HG02678 (cell line): ENCODE measurements at regions not wholly inside any gene's neighbourhood (a gene's known extent, or its start where the extent isn't known, plus 50 kb on each side); places are given as distances from the start of the nearest gene placed in this dataset.
"Not testable (repeated sequence)": the region's sequence is repeated elsewhere in the genome, so short reads cannot be mapped to it uniquely, and the experiment has no call there.

Source experiments
- ATAC-seq: cut with Tn5 transposase; IDR thresholded peaks from one replicate; pipeline ENCODE4 v1.9.1; 2021; ENCODE audit warnings: mild to moderate bottlenecking, moderate library complexity; ENCODE audit not compliant: unreplicated experiment

DNA sequence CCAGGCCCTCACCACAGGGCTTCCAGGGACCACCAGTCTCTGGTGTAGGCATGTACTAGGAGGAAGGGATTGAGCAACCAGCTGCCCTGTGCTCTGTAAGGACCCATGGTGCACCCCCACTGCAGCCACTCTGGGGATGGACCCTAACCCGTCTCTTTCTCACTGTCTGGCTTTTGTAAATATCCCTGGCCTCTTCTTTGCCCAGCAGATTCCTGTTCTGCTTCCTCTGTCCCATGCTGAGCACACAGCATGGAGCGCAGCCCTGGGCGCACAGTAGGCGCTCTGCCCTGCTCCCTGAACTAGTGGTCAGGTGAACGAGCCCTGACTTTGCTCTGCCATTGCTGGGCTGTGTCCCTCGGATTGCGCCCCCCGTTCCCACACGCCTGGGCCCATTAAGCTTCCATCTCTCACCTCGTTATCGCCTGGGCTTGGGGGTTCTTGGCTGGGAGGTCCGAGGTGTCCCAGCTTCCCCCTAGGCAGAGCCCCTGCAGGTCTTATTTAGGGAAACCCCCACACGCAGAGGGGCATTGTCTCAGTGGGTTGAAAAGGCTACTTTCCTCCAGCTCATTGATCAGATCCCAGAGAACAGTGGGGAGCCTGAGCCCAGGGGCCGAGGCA, 162.1 kb downstream of the MYCN start:
- no peak for ATAC-seq

GRCh38 chr2:16101196-16101595, 160.8 kb downstream of the MYCN start:
- no peak for ATAC-seq

DNA sequence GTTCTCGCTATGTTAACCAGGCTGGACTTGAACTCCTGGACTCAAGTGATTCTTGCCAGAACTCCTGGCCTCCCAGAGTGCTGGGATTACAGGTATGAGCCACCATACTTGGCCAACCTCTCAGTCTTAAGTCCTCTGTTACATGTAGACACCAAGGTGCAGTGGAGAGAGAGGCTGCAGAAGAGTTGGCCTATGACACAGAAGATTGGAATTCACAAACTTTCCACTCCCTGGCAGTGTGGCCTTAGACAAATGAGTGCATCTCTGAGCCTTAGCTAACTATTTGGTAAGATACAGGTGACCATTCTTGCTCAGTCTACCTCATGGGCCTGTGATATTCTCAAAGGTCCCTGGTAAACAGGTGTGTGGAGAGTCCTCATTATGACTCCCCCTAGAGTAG, 159.7 kb downstream of the MYCN start:
- no peak for ATAC-seq

GRCh38 chr2:16099326-16099725, 159.0 kb downstream of the MYCN start:
- no peak for ATAC-seq

DNA sequence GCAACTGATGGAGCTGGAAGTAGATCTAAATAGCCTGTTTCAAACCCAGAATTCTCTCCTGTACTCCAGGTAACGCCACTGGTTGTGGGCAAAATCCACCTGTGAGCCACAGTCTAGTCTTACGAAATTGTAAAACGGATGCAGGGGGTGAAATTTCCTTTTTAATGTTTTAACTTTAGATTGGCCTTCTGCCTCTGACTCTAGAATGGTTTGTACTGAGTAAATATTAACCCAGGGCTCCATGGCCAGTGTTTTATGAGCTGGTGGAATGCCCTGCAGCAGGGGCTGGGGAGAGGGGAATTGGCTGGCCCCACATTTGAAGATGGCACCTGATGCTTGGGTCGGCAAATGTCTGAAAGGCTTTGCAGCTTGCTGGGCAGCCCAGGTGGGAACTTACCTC, 156.6 kb downstream of the MYCN start:
- no peak for ATAC-seq

GRCh38 chr2:16095483-16095882, 155.1 kb downstream of the MYCN start:
- not testable (repeated sequence) for ATAC-seq

- no peak for ATAC-seq
Observed at GRCh38 chr2:16094811-16095210, 154.5 kb downstream of the MYCN start.

DNA sequence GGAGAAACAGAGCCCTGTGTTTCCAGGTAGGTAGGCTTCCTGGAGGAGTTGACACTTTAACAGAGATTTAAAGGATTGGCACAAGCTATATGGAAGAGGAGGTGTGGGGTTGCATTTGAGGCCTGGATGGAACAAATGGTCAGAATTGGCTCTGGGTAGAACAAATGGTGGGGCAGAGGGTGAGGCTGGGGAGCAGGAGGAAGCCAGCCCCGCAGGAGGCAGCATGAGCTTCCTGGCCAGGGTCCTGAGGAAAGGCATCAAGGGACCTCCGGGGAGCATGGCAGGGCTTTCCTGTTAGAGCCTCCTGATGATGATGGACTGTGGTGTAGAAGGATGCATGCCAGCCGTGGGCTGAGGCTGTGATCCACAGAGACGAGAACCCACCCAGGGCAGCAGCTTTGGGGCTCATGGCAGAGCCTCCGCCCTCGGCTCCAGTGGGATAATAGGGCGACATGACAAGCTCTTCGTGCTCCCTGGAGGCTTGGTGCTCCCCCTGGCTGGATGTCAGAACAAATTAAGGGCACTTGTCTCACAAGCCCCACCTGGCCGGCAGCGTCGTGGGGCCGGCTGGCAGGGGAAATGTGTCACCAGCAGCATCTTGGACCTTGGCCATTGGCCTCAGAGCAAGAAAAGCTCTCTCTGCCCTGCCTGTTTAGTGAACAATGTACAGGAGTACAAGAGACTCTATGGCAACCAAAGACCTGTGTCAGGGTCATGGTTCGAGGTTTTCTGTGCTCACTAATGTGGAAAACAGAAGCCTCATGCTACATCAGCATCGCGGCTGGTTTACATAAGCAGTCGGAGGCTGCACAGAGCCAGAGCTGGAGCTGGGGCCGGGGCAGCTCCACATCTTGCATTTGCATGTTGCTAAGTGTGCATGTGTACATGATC, 153.5 kb downstream of the MYCN start:
- no peak for ATAC-seq

GRCh38 chr2:16092861-16093638, 152.7 kb downstream of the MYCN start:
- no peak for ATAC-seq

DNA sequence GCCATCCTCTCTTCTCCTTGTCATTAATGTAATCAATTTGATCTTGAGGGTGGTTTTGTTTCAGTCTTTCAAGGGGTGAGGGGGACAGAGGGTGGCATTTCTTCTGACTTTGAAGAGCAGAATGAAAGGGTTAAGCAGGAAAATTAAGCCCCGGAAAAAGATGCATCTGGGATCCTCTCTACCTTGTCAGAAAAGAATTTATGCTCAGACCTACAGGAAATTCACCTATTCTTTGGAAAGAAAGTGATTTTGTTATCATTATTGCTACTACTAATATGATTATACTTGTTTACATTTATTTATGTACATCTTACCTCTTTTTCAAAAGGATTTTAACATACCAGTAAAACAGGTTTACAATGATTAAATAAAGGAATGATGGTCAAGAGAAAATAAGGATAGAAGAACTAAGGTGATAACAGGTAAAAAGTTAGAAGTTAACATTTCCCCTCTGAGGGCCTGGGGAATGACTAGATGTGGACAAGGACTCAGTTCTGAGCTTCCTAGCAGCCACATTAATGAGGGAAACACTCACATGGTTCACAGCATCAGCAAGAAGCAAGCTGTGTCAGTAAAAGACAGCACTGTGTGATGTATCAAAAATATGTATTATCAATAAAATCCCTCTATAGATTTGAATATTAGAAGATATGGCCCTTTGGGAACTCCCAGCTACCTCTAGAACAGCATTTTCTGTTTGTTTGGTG, 151.4 kb downstream of the MYCN start:
- ATAC-seq: no peak

- ATAC-seq: no peak
Observed at GRCh38 chr2:16090650-16091575, 150.6 kb downstream of the MYCN start.

- ATAC-seq: not testable (repeated sequence)
Observed at GRCh38 chr2:16089491-16089890, 149.1 kb downstream of the MYCN start.

DNA sequence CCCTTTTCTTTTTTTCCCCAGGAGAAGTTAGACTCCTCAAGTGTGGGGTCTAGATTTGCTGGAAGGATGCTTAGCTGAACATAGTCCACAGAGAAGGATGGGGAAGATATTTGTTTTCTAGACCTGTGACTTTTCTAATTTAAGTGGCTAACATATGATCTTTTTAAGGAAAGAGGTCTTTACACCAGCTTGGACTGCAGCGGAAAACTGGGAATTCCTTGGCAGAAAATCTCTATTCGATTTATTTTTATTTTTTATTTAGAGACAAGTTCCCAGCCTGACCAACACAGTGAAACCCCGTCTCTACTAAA, 148.4 kb downstream of the MYCN start:
- ATAC-seq: no peak

GRCh38 chr2:16088035-16088801, 147.9 kb downstream of the MYCN start:
- ATAC-seq: no peak

GRCh38 chr2:16086136-16086535, 145.8 kb downstream of the MYCN start:
- ATAC-seq: not testable (repeated sequence)

- ATAC-seq: no peak
Observed at GRCh38 chr2:16085073-16085472, 144.7 kb downstream of the MYCN start.

DNA sequence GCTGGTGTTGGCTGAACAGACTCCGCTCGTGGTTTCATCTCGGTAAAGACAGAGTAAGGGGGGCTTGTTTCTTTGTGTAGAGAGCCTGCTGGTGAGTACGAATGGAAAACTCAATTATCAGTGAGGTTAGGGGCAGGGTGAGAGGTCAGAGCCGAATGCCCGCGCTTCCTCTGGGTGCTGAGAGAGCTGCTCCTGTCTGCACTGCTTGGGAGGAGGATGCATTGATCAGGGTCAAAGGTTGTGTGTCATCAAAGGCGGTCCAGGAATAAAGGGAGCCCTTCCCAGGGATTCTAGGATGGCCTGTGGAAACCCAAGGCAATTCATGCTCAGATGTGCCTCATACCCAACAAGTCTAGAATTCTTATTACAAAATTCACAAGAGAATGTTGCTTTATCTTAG, 143.9 kb downstream of the MYCN start:
- no peak for ATAC-seq

DNA sequence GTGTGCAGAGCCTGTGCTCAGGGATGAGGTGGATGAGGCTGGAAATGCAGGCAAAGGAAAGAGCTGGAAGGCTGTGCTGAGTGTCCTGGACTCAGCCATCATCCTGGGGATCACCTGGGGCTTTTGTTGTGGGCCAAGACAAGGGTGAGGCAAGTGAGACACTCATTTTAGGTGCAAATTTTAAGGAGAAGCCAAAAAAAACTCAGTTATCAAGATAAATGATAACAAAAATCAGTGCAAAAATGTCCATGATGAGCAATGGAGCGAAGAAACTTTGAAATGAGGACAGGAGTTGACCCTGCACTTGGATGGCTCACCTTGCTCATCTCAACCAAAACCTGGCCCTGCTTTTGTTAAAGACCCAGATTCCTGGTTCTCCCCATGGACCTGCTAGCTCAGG, 141.9 kb downstream of the MYCN start:
- ATAC-seq: no peak
